ENCODE measurements at regions not wholly inside any gene's neighbourhood (a gene's known extent, or its start where the extent isn't known, plus 50 kb on each side); places are given as distances from the start of the nearest gene placed in this dataset.

DNA sequence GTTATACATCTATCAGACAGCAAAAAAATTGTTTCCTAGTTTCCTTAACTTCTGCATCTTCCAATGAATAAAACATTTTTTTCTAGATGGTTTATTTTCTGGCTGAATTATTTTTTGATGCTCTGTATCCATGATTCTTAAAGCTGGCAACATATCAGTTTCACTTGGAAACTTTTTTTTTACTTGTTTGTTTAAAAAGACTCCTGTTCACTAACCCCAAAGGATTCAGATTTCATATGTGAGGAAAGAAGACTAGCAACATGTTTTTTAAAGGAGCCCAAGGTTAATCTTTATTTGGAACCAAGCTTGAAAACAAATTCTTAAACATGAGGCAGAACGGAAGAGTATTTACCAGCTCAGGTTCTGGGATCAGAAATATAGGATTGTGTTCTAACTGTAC, 632.3 kb downstream of the SLITRK6 start:
- Mint-ChIP-seq H3K9me3 (peaks cover 2 to 18% (median 9%) of the 10 kb centered on the region in 7 donors), H3K27ac (no peak overlapping the region), H3K36me3 (no peaks in the 10 kb centered on the region), H3K27me3 (no peaks in the 10 kb centered on the region), H3K4me1 (no peaks in the 10 kb centered on the region), H3K4me3 (peak overlapping the region in 1 of 4 donors; percentile 29)
- H3K9me3 ChIP-seq (ENCODE audit: control insufficient read depth in 2 of 2, low read length in 2 of 2): peaks cover 0 to 3% of the 10 kb centered on the region in 2 experiments
- no peaks in the 10 kb centered on the region for H3K27me3 ChIP-seq (ENCODE audit: control insufficient read depth, insufficient read depth, low read length)
- H3K36me3 ChIP-seq (ENCODE audit: control insufficient read depth, insufficient read depth, low read length): no peaks in the 10 kb centered on the region
- no peak overlapping the region for H3K4me3 ChIP-seq (ENCODE audit: low read depth, low read length)
- ATAC-seq (ENCODE audit: low read depth in 2 of 2): no peak
- H3K4me1 ChIP-seq (ENCODE audit: control insufficient read depth, insufficient read depth, low read length, poor library complexity, severe bottlenecking): no peaks in the 10 kb centered on the region
- H3K27ac ChIP-seq (ENCODE audit: insufficient read depth, low read length, poor library complexity, severe bottlenecking): no peak overlapping the region
- DNase-seq: no peak

DNA sequence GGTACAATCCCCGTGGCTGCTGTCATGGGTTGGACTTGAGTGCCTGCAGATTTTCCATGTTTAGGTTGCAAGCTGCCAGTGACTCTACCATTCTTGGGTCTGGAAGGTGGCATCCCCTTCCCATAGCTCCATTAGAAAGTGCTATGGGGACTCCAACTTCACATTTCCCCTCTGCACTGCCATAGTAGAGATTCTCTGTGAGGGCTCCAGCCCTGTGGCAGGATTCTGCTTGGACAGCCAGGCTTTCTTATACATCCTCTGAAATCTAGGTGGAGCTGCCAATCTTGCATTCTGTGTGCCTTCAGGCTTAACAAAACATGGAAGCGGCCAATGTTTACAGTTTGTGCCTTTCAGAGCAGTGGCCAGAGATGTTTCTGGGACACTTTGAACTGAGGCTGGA, 636.2 kb downstream of the SLITRK6 start:
- no peaks in the 10 kb centered on the region for H3K4me1 ChIP-seq (ENCODE audit: control insufficient read depth, insufficient read depth, low read length, poor library complexity, severe bottlenecking)
- Mint-ChIP-seq H3K4me3 (no peak overlapping the region), H3K27me3 (no peaks in the 10 kb centered on the region), H3K27ac (no peak overlapping the region), H3K4me1 (no peaks in the 10 kb centered on the region), H3K36me3 (no peaks in the 10 kb centered on the region), H3K9me3 (peaks cover 1 to 15% (median 4%) of the 10 kb centered on the region in 7 donors)
- DNase-seq (no peak), ATAC-seq (ENCODE audit: low read depth in 2 of 2) (no peak)
- no peaks in the 10 kb centered on the region for H3K36me3 ChIP-seq (ENCODE audit: control insufficient read depth, insufficient read depth, low read length)
- no peaks in the 10 kb centered on the region for H3K27me3 ChIP-seq (ENCODE audit: control insufficient read depth, insufficient read depth, low read length)
- H3K4me3 ChIP-seq (ENCODE audit: low read depth, low read length): no peak overlapping the region
- H3K9me3 ChIP-seq (ENCODE audit: control insufficient read depth in 2 of 2, low read length in 2 of 2): no peaks in the 10 kb centered on the region
- no peak overlapping the region for H3K27ac ChIP-seq (ENCODE audit: insufficient read depth, low read length, poor library complexity, severe bottlenecking)

DNA sequence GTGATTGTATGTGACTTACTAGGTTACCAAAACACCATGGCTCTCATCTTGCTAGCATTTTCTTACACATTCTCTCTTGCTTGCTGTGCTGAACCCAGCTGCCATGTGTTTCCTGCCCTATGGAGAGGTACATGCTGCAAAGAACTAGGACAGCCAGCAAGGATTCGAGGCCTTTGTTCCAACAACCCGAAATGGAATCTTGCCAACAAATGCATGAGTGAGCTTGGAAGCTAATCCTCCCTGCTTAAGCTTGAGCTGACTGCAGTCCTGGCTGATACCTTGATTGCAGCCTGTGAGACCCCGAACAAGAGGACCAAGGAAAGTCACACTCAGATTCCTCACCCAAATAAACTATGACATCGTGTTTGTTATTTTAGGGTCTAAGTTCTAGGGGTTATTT, 651.2 kb downstream of the SLITRK6 start:
- Mint-ChIP-seq H3K4me1 (no peaks in the 10 kb centered on the region), H3K36me3 (no peaks in the 10 kb centered on the region), H3K9me3 (peaks cover 0 to 8% (median 2%) of the 10 kb centered on the region in 7 donors), H3K27me3 (no peaks in the 10 kb centered on the region), H3K4me3 (no peak overlapping the region), H3K27ac (no peak overlapping the region)
- ATAC-seq (ENCODE audit: low read depth in 2 of 2) (no peak), DNase-seq (no peak)
- Histone ChIP-seq H3K9me3 (ENCODE audit: control insufficient read depth in 2 of 2, low read length in 2 of 2) (no peaks in the 10 kb centered on the region), H3K4me1 (ENCODE audit: control insufficient read depth, insufficient read depth, low read length, poor library complexity, severe bottlenecking) (no peaks in the 10 kb centered on the region), H3K36me3 (ENCODE audit: control insufficient read depth, insufficient read depth, low read length) (no peaks in the 10 kb centered on the region), H3K27me3 (ENCODE audit: control insufficient read depth, insufficient read depth, low read length) (no peaks in the 10 kb centered on the region), H3K27ac (ENCODE audit: insufficient read depth, low read length, poor library complexity, severe bottlenecking) (no peak overlapping the region), H3K4me3 (ENCODE audit: low read depth, low read length) (no peak overlapping the region)

DNA sequence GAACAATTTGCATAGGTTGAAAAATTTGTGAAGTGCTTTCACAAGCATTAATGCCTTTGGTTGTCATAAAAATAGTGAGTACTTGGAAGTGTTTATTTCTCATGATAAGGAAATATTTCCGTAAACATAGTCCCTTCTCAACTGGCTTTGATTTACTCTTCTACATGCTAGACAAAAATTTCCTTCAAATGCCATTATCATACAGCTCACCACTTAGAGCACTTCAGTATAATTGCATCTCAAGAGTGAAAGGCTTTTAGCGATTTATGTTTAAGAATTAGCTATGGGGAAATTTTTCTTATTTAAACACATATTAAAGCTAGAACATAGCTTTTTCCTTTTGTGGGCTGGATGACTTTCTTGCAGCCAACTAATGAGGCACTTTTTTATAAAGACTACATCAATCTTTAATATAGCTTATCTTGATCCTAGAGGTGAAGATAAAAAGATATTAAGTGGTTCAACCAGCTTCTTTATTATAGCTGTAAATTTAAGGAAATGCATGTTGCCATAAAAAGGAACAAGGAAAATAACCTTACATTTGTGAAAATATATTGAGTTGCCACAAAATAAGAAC, 656.8 kb downstream of the SLITRK6 start:
- ATAC-seq (ENCODE audit: low read depth in 2 of 2): no peak
- Mint-ChIP-seq H3K9me3 (peaks cover 0 to 24% (median 5%) of the 10 kb centered on the region in 7 donors), H3K4me3 (no peak overlapping the region)

DNA sequence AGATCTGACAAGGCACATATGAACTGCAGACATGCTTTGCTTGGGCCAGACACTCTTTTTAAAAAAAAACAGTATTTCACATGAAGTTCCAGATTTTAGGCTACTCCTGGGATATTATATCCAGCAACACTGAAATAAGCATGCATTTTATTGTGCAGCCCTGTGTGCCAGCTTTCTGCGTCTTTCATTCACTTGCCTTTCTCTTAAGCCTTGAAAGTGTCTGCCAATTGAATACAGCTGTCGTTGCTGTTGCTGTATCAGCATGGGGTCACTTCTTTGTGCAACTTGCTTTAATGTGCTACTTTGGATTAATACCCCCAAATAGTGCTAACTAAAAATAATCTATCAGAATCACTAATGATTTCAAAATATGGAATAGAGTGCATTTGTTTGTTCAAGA, 657.8 kb downstream of the SLITRK6 start:
- peaks cover 0 to 24% (median 5%) of the 10 kb centered on the region in 7 donors for H3K9me3 Mint-ChIP-seq
- no peak for DNase-seq
- H3K36me3 Mint-ChIP-seq: no peaks in the 10 kb centered on the region
- no peaks in the 10 kb centered on the region for H3K27me3 Mint-ChIP-seq
- no peak for ATAC-seq (ENCODE audit: low read depth in 2 of 2)
- H3K4me3 ChIP-seq (ENCODE audit: low read depth, low read length): no peak overlapping the region
- H3K4me3 Mint-ChIP-seq: no peak overlapping the region
- H3K4me1 Mint-ChIP-seq: no peaks in the 10 kb centered on the region
- no peaks in the 10 kb centered on the region for H3K9me3 ChIP-seq (ENCODE audit: control insufficient read depth in 2 of 2, low read length in 2 of 2)
- H3K27me3 ChIP-seq (ENCODE audit: control insufficient read depth, insufficient read depth, low read length): no peaks in the 10 kb centered on the region
- no peak overlapping the region for H3K27ac Mint-ChIP-seq
- H3K36me3 ChIP-seq (ENCODE audit: control insufficient read depth, insufficient read depth, low read length): no peaks in the 10 kb centered on the region
- H3K4me1 ChIP-seq (ENCODE audit: control insufficient read depth, insufficient read depth, low read length, poor library complexity, severe bottlenecking): no peaks in the 10 kb centered on the region
- H3K27ac ChIP-seq (ENCODE audit: insufficient read depth, low read length, poor library complexity, severe bottlenecking): no peak overlapping the region

More for the DNA sequence above, 656.8 kb downstream of the SLITRK6 start:
- no peaks in the 10 kb centered on the region for H3K36me3 ChIP-seq (ENCODE audit: control insufficient read depth, insufficient read depth, low read length)
- no peaks in the 10 kb centered on the region for H3K27me3 ChIP-seq (ENCODE audit: control insufficient read depth, insufficient read depth, low read length)
- no peak overlapping the region for H3K4me3 ChIP-seq (ENCODE audit: low read depth, low read length)
- DNase-seq: no peak
- H3K9me3 ChIP-seq (ENCODE audit: control insufficient read depth in 2 of 2, low read length in 2 of 2): no peaks in the 10 kb centered on the region
- Mint-ChIP-seq H3K27ac (no peak overlapping the region), H3K36me3 (no peaks in the 10 kb centered on the region), H3K27me3 (no peaks in the 10 kb centered on the region), H3K4me1 (no peaks in the 10 kb centered on the region)
- H3K27ac ChIP-seq (ENCODE audit: insufficient read depth, low read length, poor library complexity, severe bottlenecking): no peak overlapping the region
- H3K4me1 ChIP-seq (ENCODE audit: control insufficient read depth, insufficient read depth, low read length, poor library complexity, severe bottlenecking): no peaks in the 10 kb centered on the region

DNA sequence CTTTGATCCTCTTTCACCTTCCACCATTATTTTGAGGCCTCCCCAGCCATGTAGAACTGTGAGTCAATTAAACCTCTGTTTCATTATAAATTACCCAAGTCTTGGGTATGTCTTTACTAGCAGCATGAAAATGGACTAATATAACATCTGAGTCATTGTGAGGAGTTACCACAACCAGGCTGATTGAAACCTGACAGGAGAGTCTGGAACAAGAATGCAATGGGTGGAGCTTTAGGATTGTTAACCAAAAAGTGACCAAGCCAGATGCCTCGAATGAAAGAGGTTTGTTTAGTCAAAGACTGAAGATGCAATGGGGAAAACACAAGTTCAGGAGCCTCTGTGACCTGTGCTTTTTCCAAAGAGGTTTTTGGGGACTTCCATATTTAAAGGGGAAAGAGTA, 659.0 kb downstream of the SLITRK6 start:
- no peaks in the 10 kb centered on the region for H3K4me1 ChIP-seq (ENCODE audit: control insufficient read depth, insufficient read depth, low read length, poor library complexity, severe bottlenecking)
- H3K27me3 Mint-ChIP-seq: no peaks in the 10 kb centered on the region
- H3K4me3 Mint-ChIP-seq: no peak overlapping the region
- no peaks in the 10 kb centered on the region for H3K9me3 ChIP-seq (ENCODE audit: control insufficient read depth in 2 of 2, low read length in 2 of 2)
- no peaks in the 10 kb centered on the region for H3K36me3 Mint-ChIP-seq
- no peaks in the 10 kb centered on the region for H3K36me3 ChIP-seq (ENCODE audit: control insufficient read depth, insufficient read depth, low read length)
- no peak for DNase-seq
- no peak overlapping the region for H3K27ac ChIP-seq (ENCODE audit: insufficient read depth, low read length, poor library complexity, severe bottlenecking)
- H3K4me3 ChIP-seq (ENCODE audit: low read depth, low read length): no peak overlapping the region
- no peaks in the 10 kb centered on the region for H3K27me3 ChIP-seq (ENCODE audit: control insufficient read depth, insufficient read depth, low read length)
- no peak for ATAC-seq (ENCODE audit: low read depth in 2 of 2)
- H3K9me3 Mint-ChIP-seq: peaks cover 0 to 24% (median 5%) of the 10 kb centered on the region in 7 donors
- no peak overlapping the region for H3K27ac Mint-ChIP-seq
- H3K4me1 Mint-ChIP-seq: no peaks in the 10 kb centered on the region

DNA sequence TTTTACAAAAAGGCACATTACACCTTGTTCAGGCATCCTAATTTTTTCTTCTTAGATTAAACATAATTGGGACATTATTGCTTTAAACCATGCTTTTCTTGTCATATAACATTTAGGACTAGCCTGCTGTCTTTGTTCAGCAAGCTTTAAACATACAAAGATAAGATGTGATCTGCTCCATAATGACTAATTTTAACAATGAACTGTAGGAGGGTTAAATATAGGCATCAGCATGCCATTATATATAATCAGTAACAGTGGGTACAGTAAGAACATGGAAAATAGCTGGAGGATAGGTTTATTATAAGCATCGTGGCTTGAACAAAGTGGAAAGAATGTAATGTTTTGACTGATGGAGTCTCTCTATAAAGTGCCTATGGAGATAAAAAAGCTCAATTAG, 661.7 kb downstream of the SLITRK6 start:
- no peaks in the 10 kb centered on the region for H3K36me3 ChIP-seq (ENCODE audit: control insufficient read depth, insufficient read depth, low read length)
- no peaks in the 10 kb centered on the region for H3K4me1 ChIP-seq (ENCODE audit: control insufficient read depth, insufficient read depth, low read length, poor library complexity, severe bottlenecking)
- Mint-ChIP-seq H3K4me1 (no peaks in the 10 kb centered on the region), H3K4me3 (no peak overlapping the region), H3K27ac (no peak overlapping the region), H3K27me3 (no peaks in the 10 kb centered on the region), H3K36me3 (no peaks in the 10 kb centered on the region), H3K9me3 (peaks cover 0 to 27% (median 4%) of the 10 kb centered on the region in 7 donors)
- H3K4me3 ChIP-seq (ENCODE audit: low read depth, low read length): no peak overlapping the region
- no peak overlapping the region for H3K27ac ChIP-seq (ENCODE audit: insufficient read depth, low read length, poor library complexity, severe bottlenecking)
- H3K27me3 ChIP-seq (ENCODE audit: control insufficient read depth, insufficient read depth, low read length): no peaks in the 10 kb centered on the region
- DNase-seq (no peak), ATAC-seq (ENCODE audit: low read depth in 2 of 2) (no peak)
- H3K9me3 ChIP-seq (ENCODE audit: control insufficient read depth in 2 of 2, low read length in 2 of 2): no peaks in the 10 kb centered on the region

DNA sequence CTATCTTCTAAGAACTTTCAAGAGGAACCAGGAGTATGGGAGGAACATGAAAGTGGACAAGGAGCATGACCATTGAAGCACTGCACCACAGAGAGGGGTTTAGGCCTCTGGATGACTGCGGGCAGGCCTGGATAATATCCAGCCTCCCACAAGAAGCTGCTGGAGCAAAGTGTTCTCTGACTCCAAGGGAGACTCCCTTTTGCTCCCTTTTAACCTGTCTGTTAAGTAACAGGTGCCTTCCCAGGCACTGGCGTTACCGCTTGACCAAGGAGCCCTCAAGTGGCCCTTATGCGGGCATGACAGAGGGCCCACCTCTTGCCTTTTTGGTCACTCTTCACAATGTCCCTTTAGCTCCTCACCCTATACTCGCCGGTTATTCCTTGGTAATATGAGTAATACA, 666.2 kb downstream of the SLITRK6 start:
- Histone ChIP-seq H3K36me3 (ENCODE audit: control insufficient read depth, insufficient read depth, low read length) (no peaks in the 10 kb centered on the region), H3K9me3 (ENCODE audit: control insufficient read depth in 2 of 2, low read length in 2 of 2) (no peaks in the 10 kb centered on the region), H3K4me1 (ENCODE audit: control insufficient read depth, insufficient read depth, low read length, poor library complexity, severe bottlenecking) (no peaks in the 10 kb centered on the region), H3K4me3 (ENCODE audit: low read depth, low read length) (no peak overlapping the region), H3K27me3 (ENCODE audit: control insufficient read depth, insufficient read depth, low read length) (no peaks in the 10 kb centered on the region), H3K27ac (ENCODE audit: insufficient read depth, low read length, poor library complexity, severe bottlenecking) (no peak overlapping the region)
- DNase-seq (no peak), ATAC-seq (ENCODE audit: low read depth in 2 of 2) (no peak)
- peaks cover 2 to 11% (median 4%) of the 10 kb centered on the region in 7 donors for H3K9me3 Mint-ChIP-seq
- H3K27ac Mint-ChIP-seq: no peak overlapping the region
- no peaks in the 10 kb centered on the region for H3K4me1 Mint-ChIP-seq
- H3K27me3 Mint-ChIP-seq: no peaks in the 10 kb centered on the region
- no peaks in the 10 kb centered on the region for H3K36me3 Mint-ChIP-seq
- no peak overlapping the region for H3K4me3 Mint-ChIP-seq
